ENCODE measurements at regions not wholly inside any gene's neighbourhood (a gene's known extent, or its start where the extent isn't known, plus 50 kb on each side); places are given as distances from the start of the nearest gene placed in this dataset.
A peak's percentile ranks its signal among the peaks of the same experiment; 100 is the strongest.

DNA sequence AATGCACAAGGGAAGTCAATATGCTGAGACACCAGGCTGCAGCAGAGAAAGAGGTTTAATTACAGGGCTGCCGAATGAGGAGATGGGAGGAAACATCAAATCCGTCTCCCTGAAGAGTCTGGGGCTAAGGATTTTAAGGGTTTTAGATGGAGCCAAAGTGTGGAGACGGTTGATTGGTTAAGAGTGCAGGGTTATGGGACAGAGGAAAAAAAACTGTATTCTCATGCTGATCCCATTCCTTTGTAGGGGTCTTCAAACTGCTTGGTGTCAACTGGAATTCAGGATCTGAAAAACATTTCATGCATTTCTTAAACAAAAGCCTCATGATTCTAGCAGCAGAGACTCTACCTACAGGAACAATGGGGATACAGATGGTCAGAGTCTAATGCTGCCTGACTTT, 96.1 kb upstream of the SYNDIG1 start:
- no peaks in the 10 kb centered on the region for H3K9me3 ChIP-seq
- TF ChIP-seq, protein P1, sequence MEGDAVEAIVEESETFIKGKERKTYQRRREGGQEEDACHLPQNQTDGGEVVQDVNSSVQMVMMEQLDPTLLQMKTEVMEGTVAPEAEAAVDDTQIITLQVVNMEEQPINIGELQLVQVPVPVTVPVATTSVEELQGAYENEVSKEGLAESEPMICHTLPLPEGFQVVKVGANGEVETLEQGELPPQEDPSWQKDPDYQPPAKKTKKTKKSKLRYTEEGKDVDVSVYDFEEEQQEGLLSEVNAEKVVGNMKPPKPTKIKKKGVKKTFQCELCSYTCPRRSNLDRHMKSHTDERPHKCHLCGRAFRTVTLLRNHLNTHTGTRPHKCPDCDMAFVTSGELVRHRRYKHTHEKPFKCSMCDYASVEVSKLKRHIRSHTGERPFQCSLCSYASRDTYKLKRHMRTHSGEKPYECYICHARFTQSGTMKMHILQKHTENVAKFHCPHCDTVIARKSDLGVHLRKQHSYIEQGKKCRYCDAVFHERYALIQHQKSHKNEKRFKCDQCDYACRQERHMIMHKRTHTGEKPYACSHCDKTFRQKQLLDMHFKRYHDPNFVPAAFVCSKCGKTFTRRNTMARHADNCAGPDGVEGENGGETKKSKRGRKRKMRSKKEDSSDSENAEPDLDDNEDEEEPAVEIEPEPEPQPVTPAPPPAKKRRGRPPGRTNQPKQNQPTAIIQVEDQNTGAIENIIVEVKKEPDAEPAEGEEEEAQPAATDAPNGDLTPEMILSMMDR (IDR thresholded peaks at IDR 0.05) = no peak
- TF ChIP-seq EP300 (IDR thresholded peaks at IDR 0.05) (no peak), POLR2AphosphoS5 (IDR thresholded peaks at IDR 0.05) (no peak), POLR2A (IDR thresholded peaks at IDR 0.05; ENCODE audit: low read depth) (no peak)
- no peaks in the 10 kb centered on the region for H3K36me3 ChIP-seq
- H3K4me3 ChIP-seq = no peak overlapping the region
- WGBS = 77% methylated on average over 3 of the region's 3 CpGs
- H3K27me3 ChIP-seq = no peaks in the 10 kb centered on the region
- DNase-seq (ENCODE audit: extremely low spot score) = no peak
- peaks cover 0 to 10% (median 5%) of the 10 kb centered on the region in 4 donors for H3K4me1 ChIP-seq
- H3K27ac ChIP-seq (replicated peaks in 1 of 4) = no peak overlapping the region
- intact Hi-C loops (cut with DNase I) = no loop called here

- intact Hi-C loops (cut with DNase I) = no loop called here
- no peaks in the 10 kb centered on the region for H3K27me3 ChIP-seq
- H3K9me3 ChIP-seq = no peaks in the 10 kb centered on the region
- TF ChIP-seq POLR2A (IDR thresholded peaks at IDR 0.05; ENCODE audit: low read depth) (no peak), EP300 (IDR thresholded peaks at IDR 0.05) (no peak), POLR2AphosphoS5 (IDR thresholded peaks at IDR 0.05) (no peak)
- TF ChIP-seq, protein P1 (IDR thresholded peaks at IDR 0.05) = no peak
- DNase-seq (ENCODE audit: extremely low spot score) = no peak
- no peak overlapping the region for H3K4me3 ChIP-seq
- H3K27ac ChIP-seq (replicated peaks in 1 of 4) = no peak overlapping the region
- H3K36me3 ChIP-seq = no peaks in the 10 kb centered on the region
- peaks cover 0 to 1% (median 0%) of the 10 kb centered on the region in 4 donors for H3K4me1 ChIP-seq
- WGBS = 86% methylated on average over 6 of the region's 7 CpGs
Observed at GRCh38 chr20:24370911-24371695, 98.3 kb upstream of the SYNDIG1 start.

GRCh38 chr20:24370249-24370648, 99.2 kb upstream of the SYNDIG1 start:
- 90% methylated on average over 3 of the region's 6 CpGs for WGBS
- Histone ChIP-seq H3K4me1 (no peaks in the 10 kb centered on the region), H3K9me3 (no peaks in the 10 kb centered on the region), H3K27ac (replicated peaks in 1 of 4) (no peak overlapping the region), H3K36me3 (no peaks in the 10 kb centered on the region), H3K27me3 (no peaks in the 10 kb centered on the region), H3K4me3 (no peak overlapping the region)
- TF ChIP-seq, protein P1 (IDR thresholded peaks at IDR 0.05) = no peak
- no peak for TF ChIP-seq POLR2A (IDR thresholded peaks at IDR 0.05; ENCODE audit: low read depth)
- TF ChIP-seq EP300 (IDR thresholded peaks at IDR 0.05) = no peak
- TF ChIP-seq POLR2AphosphoS5 (IDR thresholded peaks at IDR 0.05) = no peak
- intact Hi-C loops (cut with DNase I) = no loop called here
- no peak for DNase-seq (ENCODE audit: extremely low spot score)

GRCh38 chr20:24368253-24368652, 101.2 kb upstream of the SYNDIG1 start:
- H3K4me3 ChIP-seq = no peak overlapping the region
- intact Hi-C loops (cut with DNase I) = no loop called here
- TF ChIP-seq, protein P1 (IDR thresholded peaks at IDR 0.05) = no peak
- TF ChIP-seq POLR2AphosphoS5 (IDR thresholded peaks at IDR 0.05) (no peak), POLR2A (IDR thresholded peaks at IDR 0.05; ENCODE audit: low read depth) (no peak), EP300 (IDR thresholded peaks at IDR 0.05) (no peak)
- 98% methylated on average over 4 of the region's 4 CpGs for WGBS
- H3K27ac ChIP-seq (replicated peaks in 1 of 4) = no peak overlapping the region
- H3K36me3 ChIP-seq = no peaks in the 10 kb centered on the region
- no peaks in the 10 kb centered on the region for H3K9me3 ChIP-seq
- H3K27me3 ChIP-seq = no peaks in the 10 kb centered on the region
- H3K4me1 ChIP-seq = no peaks in the 10 kb centered on the region
- DNase-seq (ENCODE audit: extremely low spot score) = peak; percentile 91
